NCI-H1694 (cell line): ENCODE measurements at regions not wholly inside any gene's neighbourhood (a gene's known extent, or its start where the extent isn't known, plus 50 kb on each side); places are given as distances from the start of the nearest gene placed in this dataset.

Source experiments
- DNase-seq: peaks from one replicate; lab custom pipeline; 2025; lab: John Stamatoyannopoulos, UW

DNA sequence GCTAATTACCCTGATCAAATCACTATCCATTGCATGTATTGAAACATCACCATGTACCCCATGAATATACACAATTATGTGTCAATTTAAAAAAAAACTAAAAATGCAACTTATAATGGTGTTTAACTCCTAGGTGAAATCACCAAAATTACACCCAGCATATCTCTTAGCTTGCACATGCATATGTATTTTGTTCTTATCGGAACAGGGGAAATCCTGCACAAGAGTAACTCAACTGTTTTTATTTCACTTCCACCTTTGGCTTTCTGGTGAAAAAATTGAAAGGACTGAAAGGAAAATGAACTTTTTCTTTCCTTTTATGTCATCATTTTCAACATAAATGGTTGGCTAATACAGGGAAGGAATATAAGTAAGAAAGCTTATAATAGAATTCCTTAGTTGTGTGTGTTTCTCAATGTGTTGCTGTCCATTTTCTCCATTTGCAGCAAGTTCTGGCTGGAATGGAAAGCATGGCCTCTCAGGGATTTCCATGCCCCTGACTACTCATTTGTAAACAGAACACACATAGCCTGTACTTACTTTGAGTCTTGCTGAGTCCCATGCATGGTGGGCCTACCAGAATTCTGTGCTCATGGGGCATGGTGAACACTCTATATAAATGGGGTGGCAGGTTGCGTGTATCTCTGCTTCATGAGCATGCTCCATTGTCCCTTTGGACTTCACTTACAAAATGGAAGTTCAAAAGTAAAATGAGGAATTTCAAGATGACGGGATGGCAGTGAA lies 462.0 kb downstream of the HS3ST3B1 start:
- no peak for DNase-seq

DNA sequence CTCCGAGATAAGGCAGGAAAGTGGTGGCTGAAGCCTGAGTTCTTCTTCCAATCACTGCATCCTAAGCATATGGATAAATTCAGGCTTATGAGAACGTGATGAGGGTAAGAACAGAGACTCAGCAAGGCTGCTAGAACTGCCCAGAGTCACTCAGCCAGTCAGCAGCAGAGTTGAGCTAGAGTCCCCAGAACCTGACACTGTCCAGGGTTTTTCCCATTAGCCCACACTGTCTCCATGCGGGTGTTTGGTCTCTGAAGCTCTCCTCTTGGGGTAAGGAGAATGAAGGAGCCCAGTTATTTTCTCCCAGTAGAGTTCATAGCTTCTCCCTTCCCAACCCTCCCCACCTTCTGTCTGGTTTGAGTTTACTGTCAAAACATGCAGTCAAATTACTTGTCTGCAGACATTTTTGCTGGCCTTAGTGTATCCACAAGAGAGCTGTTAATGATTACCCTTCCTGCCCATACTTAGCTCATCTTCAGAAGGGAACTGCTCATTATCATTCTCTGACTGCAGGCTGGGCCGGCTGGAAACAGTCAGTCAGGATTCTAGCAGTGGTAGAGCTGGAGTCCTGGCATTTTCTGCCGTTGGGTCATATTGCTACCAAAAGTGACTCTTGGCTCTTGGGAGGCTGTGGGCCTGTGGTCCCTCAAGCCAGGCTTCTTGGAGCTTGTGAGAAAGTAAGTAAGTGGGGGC lies 460.0 kb downstream of the HS3ST3B1 start:
- no peak for DNase-seq

DNA sequence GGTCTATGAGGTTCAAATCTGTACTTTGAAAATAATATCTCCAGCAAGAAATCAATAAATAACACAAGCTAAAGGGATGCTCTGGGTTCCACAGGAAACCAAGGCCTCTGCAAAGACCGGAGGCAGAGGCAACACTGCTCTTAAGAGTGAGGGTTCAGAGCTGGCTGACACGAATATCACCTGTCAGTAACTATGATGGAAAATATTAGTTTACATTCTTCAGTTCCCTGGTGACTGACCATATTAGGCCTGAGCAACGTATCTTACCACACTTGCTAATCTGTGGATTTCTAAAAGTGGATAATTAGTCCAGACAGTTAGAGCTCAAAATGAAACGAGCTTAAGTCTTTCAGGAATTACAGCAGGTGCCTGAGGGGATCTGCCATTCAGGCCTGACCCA lies 459.3 kb downstream of the HS3ST3B1 start:
- no peak for DNase-seq

DNA sequence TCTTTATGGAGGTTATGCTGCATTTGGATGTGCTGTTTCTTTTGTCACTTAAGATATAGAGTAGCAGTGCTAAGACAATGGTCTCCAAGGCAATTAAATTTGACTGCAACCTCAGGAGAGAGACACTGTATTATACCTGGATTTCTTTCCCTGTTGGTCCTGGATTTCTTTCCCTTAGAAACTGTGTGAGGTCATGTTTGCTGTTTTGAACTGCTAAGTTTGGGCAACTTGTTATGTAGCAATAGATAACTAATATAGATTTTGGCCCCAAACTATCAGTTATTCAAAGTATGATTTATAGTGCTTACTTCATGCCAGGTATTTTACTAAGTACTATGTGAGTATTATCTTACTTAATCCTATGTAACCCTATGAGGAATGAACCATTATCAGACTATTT lies 458.4 kb downstream of the HS3ST3B1 start:
- no peak for DNase-seq

DNA sequence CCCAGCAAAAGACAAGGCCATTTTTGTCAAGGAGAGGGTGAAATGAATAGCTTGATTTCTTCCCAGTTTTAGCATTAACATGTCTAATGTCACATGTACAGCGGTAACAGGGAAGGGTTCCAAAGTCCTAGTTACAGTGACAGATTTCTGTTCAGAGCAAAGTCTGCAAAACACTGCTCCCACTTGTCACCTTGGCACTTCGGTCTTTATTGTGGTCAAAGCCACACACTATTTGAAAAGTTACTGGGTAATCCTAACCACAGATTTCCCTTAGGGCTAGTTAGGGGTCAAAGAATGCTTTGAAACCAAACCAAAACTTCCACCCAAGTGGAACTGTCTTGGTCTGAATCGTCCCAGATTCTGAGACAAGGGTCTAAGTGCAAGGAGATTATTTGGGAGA lies 455.6 kb downstream of the HS3ST3B1 start:
- no peak for DNase-seq

DNA sequence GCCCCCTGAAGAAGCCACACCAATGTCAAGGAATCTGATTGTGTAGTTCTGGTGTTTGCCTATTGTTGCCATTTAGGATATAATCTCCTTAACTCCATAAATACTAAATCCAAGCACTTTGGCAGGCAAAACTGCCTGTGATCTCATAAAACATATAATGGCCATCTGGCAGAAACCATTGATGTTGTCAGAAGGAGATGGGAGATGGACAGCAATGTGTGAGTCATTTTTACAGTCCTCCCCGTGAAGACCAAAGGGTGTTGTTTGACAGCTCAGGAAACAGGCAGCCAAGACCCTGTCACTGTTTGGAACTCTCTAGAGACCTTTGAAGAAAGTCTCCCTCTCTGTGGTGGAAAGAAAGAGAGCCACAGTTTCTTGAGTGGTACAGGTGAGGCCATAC lies 454.1 kb downstream of the HS3ST3B1 start:
- no peak for DNase-seq

DNA sequence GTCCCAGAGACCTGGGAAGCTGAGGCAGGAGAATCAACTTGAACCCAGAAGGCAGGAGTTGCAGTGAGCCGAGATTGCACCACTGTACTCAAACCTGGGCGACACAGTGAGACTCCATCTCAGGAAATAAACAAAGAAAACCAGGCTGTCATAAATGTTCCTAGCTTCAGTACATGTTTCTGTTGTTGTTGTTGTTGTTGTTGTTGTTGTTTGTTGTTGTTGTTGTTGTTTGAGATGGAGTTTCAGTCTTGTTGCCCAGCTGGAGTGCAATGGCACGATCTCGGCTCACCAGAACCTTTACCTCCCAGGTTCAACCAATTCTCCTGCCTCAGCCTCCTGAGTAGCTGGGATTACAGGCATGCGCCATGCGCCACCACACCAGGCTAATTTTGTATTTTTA lies 452.5 kb downstream of the HS3ST3B1 start:
- no peak for DNase-seq

DNA sequence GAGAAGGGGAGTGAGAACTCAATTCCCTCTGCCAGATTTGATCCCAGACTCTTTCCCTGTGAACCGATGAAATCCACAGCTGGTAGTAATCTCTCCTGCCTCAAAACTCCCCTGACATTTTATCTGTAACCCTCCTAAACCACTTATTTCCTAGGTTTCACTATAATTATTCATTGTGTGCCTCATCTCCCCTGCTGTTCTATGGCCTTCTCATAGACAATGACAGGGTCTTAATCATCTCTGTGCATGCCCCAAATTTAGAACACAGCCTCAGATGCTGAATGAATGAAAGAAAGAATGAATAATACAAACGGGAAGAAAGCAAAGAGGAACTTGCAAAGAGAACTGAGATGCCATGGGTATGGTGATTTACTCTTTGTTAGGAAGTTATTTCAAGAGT lies 451.1 kb downstream of the HS3ST3B1 start:
- DNase-seq = no peak

DNA sequence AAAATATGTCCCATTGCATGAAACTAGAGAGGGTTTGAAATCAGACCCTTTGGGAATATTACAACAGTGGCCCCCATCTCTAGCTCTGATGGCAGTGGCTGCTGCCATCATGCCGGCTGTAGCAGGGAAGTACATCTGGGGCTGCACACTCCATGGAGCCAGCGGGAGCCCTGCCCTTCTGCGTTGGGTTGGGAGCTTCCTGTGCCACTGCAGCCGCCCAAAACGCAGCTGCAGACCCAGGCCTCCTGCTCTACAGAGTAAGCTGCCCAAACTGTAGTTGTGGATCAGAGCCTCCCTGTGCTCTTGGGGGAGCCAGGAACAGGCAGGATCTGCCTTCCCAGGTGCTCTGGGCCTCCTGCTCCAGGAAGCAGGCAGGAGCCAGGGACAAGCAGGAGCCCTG lies 450.0 kb downstream of the HS3ST3B1 start:
- DNase-seq = no peak

DNA sequence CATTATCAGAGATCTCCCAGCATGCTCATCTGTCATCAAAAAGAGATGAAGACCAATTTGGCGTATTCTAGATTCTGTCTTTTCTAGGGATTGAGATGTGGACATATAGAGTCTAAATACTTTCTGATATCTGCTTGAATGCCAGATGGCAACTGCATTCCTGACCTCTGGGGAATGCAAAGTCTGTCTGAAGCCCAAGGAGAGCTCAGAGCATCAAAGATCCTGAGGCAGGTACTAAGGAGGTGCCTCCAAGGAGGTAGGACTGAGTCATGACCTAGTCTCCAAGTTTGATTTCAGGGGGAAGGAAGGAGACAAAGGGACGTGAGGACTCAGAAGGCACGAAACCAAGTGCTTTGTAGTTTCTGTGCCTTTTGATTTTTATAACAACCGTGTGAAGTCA lies 448.4 kb downstream of the HS3ST3B1 start:
- DNase-seq = no peak

DNA sequence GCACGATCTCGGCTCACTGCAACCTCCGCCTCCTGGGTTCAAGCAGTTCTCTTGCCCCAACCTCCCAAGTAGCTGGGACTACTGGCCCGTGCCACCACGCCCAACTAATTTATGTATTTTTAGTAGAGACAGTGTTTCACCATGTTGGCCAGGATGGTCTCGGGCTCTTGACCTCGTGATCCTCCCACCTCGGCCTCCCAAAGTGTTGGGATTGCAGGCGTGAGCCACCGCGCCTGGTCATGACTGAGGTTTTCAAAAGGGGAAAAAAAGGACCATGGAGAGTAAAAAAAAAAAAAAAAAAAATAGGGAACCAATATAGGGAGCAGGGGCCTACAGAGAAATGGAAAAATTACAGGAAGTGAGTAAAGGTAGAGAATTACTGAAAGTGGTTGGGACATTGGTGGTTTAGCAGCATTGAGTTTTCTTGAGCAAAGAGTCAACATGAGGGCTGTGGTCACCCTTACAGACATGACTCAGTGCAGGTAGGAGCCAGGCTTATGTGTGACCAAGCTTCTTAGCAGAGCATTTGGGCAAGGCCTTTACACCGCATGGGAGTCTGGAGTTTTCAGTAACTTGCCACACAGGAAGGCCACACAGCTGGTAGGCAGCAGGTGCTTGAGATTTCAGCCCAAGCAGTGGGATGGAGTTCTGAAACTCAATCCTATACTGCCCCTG lies 447.3 kb downstream of the HS3ST3B1 start:
- DNase-seq = no peak

DNA sequence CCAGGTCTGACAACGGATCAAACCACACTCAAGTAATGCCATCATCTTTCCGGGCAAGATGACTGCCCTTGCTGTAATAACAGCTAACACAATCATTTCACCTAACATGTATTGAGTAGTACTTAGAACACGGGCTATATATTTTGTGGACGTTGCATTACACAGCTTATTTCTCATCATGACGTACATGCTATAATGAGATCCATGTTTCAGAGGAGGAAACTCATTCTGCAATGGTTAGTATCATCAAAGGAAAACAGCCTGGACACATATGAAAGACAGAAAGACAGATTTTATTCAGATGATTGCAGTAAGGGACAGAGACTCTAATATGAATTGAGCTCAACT lies 446.7 kb downstream of the HS3ST3B1 start:
- DNase-seq = no peak

DNA sequence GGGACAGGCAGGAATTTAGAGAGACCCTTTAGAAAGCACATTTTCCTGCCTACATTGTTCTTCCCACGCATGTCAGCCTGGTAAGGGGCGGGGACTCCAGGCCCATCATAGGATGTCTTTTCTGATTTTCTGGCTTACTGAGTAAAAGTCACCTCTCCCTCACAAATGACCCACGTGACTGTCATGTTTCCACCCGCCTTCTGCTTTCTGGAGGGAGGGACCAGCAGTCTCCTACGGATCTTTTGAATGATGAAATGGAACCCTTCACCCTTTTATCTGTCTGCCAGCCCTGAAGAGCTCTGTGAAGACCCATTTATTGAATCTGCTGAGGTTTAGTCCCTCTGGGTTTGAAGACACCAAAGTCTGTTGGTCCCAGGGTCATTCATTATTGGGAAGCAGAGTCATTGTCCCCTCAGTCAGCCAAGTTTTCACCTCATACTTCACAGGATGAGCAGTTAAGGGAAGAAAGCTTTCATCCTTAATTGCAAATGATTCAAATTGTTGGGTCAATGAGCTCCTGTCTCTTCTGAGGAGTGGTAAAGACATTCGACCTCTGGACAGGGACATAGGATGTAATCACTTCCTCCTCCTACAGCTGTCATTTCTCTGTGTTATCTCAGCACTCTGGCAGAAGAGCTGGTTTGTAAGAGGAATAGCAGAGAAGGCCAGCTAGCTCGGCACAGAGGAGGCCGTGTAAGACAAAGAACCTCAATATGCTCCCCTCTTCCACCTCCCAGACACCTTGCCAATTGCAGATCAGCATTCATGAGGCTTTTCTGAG lies 446.1 kb downstream of the HS3ST3B1 start:
- DNase-seq = no peak

DNA sequence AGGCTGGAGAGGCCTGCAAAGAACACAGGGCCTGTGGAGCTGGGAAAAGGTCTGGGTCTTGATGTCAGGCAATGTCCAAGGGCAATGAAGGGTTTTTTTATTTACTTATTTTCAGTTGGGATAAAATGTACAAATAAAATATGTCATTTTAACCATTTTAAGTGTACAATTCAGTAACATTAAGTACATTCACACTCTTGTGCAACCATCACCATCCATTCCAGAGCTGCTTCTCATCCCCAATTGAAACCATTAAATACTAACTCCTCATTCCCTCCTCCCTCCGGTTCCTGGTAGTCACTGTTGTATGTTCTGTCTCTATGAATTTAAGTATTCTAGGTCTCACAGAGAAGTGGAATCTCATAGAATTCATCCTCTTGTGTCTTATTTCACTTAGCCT lies 444.7 kb downstream of the HS3ST3B1 start:
- DNase-seq = no peak

DNA sequence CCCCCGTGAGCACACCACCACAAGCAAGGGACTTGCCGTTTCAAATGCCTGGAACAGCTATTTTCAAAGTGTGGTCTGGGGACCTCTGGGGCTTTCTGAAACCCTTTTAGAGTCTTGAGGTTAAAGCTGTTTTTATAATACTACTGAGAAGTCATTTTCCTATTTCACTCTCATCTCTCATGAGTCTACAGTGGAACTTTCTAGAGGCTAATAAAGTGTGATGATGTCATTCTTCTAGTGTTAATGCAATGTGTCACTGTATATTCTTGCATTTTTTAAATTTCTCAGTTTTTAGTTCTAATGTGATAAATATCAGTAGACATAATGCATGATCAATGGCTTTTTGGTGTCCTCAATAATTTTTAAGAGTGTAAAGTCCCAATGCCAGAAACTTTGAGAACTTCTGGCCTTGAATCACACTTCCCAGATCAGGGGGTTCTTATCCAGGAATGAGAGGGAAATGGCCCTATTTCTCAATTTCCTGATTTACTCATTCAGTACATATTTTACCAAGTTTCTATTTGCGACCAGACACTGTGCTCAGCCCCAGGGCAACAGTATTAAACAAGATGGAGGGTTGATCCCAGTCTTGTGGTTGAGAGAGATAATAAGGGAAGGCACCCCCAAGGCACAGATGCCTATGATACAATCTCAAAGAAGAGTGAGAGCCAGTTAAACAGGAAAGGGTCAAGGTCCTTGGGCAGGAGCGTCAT lies 444.0 kb downstream of the HS3ST3B1 start:
- no peak for DNase-seq

DNA sequence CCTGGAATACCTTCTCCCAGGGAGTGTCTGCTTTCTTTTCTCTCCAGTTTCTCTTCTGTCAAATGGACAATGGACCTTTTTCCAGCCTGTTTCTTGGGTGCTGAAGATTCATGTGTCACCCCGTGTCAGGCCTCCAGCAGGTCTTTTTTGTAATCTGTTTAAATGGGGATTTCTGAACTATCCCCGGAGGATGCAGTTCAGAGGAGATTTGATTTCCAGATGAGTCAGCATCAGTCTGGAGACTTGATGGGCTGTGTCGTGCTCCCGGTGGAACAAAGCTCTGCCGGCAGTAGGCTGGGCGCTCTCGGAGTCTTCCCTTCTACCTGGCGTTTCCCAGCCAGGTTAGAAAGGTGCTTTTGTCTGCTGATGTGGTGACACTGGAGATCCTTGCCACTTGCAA lies 440.6 kb downstream of the HS3ST3B1 start:
- DNase-seq = no peak

DNA sequence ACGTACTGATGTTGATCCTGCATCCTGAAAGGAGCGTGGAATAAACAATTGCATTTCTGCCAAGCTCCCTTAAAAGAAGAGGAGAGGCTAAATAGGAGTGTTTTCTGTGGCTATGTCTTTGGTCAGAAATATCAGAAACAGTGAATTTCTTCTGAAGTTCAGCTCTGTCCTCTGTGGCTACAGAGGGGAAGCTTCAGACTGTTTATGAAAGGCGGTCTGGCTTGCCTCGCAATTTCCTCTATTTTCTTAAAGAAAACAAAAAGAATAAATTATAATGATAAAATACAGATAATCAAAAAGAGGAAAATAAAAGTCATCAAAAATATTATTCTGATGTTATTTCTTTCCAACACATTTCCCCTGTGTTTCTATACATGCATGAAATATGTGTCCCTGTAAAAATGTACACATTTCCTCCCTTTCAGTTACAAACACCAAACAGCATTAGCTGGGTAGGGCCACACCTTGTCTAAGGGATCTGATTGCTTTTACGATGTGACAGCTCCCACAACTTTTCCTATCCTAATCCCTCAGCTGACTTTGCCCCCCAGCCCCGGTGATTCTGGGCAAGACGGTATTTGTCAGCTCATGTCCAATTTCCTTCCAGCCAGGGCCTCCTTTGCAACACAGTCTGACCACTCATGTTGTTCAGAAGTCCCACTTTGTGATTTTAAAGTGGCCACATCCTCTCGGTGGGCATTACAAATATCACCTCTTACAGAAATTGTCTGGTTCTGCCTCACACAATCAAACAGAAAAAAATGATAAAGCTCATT lies 439.0 kb downstream of the HS3ST3B1 start:
- no peak for DNase-seq

DNA sequence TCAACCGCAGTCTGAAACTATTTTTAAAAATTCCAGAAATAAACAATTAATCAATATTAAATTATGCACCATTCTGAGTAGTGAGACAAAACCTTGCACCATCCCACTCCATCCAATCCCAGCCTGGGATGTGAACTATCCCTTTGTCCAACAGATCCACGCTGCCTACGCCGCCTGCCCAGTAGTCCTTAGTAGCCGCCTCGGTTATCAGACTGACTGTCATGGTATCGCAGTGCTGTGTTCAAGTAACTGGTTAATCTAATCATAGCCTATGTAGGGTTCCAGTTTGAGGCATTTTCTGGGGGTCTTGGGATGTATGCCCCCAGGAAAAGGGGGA lies 437.7 kb downstream of the HS3ST3B1 start:
- DNase-seq = no peak

DNA sequence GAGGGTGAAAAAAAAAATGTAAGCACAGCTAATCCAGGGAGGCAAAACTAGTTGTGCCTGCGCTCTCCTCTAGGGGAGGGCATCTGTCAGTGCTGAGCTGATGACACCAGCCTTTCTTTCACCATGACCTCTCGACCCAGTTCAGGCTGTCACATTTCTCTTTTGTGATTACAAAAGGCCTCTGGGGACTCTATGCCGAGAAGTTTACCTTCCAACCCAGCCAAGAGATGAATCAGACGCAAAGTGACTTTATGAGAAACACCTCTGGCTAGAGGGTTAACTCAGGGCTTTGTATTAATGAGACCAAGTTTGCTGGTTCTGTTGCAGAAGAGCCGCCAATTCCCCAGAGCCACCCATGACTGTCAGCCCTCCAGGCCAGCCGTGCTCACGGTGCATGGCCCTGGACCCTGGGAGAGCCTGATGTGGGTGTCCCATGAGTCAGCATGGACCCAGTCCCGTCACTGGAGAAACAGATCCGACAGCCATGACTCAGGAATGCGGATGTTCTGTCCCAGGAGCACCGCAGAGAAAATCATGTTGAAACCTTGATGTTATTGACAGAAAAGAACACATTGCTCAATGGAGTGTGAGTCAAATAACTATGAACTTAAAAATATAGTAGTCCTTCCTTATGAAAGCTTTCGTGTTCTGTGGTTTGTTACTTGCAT lies 437.2 kb downstream of the HS3ST3B1 start:
- no peak for DNase-seq

DNA sequence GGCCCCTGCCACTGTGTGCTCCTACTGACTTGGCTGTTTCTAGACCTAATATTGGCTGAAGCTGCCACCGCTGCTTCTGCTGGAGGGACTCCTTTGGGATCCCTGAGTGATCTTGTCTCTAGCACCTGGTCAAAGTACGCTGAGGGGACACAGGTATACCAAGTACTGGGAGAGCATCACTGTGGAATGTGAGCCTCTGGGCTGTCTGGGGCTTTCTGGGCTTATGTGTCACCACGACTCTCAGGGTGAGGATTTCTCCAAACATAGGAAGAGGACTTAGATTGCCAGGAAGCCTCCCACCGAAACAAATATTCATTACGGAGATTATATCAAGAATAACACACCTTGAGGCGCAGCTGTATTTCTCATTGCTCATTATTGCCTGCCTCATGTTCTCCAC lies 435.8 kb downstream of the HS3ST3B1 start:
- DNase-seq = no peak

DNA sequence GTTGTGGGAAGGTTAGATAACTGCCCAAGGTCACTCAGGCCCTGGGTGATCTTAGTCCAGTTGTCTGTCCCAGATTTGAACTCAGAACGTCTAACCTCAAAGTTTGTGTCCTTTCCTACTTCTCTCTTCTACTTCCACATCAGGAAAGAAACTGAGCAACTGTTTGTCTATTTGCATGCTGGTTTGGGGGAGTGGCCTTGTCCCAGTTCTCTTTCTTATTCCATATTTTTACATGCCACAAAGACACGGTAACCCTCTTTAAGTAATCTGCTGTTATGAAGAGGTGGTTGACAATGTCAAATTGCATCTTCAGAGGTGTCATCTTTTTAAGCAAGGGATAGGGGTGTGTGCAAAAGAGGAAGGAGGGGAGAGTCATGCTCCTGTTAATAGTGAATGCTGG lies 432.5 kb downstream of the HS3ST3B1 start:
- DNase-seq = no peak
